ENCODE measurements at regions not wholly inside any gene's neighbourhood (a gene's known extent, or its start where the extent isn't known, plus 50 kb on each side); places are given as distances from the start of the nearest gene placed in this dataset.
"Not testable (repeated sequence)": the region's sequence is repeated elsewhere in the genome, so short reads cannot be mapped to it uniquely, and the experiment has no call there.

DNA sequence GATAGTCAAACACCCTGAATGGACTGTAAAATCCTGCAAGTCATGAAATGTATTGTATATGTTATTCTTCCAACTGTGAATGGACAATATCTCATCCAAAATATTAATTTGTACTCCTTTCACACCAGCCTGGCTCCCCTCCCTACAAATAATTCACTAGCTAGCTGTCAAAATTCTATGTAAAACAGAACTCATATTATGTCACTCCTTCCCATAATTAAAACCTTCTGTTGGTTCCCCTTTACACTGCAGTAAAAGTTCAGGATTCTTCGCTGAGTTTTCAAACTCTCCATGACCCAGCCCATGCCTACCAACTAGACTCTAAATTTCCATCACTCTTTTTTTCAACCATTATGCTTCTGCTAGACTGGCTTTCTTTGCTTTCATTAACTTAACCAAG, 857.1 kb downstream of the TAF11L14 start:
- no peak for DNase-seq

- no peak for DNase-seq
Observed at GRCh38 chr5:18495157-18495556, 860.9 kb downstream of the TAF11L14 start.

- no peak for DNase-seq
Observed at GRCh38 chr5:18496041-18496440, 861.8 kb downstream of the TAF11L14 start.

DNA sequence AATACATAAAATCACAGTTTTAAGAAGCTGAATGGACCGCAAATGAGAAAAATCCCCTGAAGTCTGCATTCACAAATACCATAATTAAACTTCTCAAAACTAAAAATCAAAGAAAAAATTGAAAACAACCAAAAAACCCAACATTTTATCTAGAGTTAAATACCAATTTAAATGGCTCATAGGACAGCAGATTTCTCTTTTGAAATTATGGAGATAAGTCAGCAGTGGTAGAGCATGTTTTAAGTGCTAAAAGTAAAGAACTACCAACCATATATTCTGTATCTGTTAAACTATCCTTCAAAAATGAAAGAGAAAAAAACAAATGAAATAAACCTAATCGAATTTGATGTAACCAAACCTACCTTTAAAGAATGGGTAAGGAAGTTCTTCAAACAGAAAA, 862.8 kb downstream of the TAF11L14 start:
- DNase-seq, result no peak

DNA sequence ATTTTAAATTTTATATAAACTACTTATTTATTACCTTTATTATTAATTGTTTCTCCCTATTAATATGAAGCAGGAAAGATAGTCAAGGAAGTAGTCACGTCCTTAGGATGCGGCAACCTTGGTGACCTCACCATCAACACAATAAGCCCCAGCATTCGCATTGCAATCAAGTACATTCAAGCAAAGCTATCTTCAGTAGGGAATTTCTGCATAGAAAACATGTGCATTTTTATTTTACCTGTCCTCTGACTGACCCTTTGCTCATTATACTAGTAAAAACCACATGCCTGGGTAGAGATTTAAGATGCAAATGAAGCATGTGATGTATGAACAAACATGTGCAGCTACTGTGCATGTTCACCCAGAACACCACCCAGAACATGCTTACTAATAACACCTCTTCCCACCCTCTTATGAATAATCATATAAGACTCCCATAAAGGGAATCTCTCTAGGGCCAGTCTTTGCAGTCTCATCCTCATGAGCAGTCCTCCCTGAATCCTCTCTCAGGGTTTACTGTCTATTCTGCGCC, 869.6 kb downstream of the TAF11L14 start:
- no peak for DNase-seq

DNA sequence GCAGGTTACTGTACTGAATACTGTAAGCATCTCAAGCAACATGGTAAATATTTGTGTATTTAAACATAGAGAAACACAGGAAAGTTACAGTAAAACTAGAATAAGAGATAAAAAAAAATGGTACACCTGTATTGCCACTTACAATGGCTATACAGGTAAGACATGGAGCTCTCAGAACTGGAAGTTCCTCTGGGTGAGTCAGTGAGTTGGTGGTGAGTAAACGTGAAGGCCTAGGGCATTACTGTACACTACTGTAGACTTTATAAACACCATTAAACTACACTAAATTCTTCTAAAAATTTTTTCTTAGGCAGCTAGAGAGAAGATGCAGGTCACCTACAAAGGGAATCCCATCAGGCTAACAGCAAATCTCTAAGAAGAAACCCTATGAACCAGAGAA, 872.9 kb downstream of the TAF11L14 start:
- no peak for DNase-seq

DNA sequence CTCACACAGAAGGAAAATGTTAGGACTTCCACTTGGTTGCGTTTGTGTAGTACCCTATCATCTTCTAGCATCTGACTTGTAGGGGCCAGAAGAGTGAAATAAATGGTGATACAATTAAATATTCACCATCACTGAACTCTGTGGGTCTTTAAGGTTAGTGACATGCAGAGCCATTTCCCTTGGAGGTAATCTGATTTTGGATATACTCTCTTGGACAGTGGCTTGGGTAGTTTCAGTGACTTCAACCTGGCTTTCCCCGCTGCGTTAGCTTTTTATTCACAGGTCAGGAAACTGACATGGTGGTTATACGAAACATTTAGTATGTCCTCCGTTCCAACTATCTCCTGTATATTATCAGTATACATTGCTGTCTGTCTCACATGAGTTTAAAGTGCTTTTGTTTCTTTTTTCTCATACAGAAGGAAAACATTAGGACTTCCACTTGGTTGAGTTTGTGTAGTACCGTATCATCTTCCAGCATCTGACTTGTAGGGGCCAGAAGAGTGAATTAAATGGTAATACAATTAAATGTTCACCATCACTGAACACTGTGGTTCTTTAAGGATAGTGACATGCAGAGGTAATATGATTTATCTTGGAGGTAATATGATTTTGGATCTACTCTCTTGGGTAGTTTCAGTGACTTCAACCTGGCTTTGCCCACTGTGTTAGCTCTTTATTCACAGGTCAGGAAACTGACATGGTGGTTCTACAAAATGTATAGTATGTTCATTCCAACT, 883.6 kb downstream of the TAF11L14 start:
- DNase-seq, result no peak

DNA sequence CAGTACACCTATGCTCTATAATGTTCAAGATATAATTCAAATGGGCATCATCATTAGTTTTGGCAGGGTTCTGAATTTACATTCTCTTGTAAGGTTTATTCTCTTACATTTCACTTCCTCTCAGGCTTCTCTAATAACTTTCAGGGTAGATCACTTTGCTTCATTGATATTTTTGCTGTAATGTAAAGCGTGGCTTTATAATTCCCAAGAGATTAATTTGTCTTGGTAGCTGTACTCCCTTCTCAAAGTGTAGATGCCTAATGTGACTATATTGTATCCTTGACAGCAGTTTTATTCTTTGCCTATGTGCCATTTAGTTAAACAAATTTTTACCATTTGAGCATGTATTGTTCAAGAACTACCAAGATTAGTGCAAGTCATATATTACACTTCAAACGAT, 889.1 kb downstream of the TAF11L14 start:
- no peak for DNase-seq

GRCh38 chr5:18526792-18527405, 892.6 kb downstream of the TAF11L14 start:
- no peak for DNase-seq

DNA sequence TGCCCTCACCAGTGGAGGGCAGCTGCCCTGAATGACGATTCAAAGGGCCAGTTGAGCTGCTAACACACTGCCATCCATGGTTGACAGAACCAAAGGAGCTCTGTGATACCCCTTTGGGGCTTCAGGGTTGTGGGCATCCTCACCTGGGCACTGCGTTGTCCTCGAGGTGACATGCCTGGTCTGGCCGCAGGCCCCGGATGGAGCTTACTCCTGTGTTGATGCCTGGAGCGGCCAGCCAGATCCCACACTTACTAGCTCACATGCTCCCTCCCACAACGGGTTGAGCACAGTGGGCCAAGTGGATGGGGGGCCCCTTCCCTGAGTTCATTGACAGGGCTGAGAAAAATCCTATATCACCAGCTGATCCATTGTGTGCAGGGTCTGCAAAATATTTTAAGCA, 898.9 kb downstream of the TAF11L14 start:
- no peak for DNase-seq

DNA sequence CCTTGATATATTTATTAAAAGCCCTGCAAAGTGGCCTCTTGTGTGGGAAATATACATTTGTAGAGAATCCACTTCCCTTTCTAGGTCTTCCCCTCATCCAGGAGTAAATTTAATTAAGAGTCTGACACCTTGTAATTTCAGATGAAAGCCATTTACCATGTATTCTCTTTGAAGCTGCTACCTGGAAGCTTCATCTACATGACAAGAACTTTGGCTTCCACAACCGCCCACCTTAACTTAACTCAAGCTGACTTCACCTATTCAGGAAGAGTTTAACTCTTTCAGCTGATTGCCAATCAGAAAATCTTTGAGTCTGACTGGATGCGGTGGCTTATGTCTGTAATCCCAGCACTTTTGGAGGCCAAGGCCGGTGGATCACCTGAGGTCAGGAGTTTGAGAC, 899.9 kb downstream of the TAF11L14 start:
- no peak for DNase-seq

DNA sequence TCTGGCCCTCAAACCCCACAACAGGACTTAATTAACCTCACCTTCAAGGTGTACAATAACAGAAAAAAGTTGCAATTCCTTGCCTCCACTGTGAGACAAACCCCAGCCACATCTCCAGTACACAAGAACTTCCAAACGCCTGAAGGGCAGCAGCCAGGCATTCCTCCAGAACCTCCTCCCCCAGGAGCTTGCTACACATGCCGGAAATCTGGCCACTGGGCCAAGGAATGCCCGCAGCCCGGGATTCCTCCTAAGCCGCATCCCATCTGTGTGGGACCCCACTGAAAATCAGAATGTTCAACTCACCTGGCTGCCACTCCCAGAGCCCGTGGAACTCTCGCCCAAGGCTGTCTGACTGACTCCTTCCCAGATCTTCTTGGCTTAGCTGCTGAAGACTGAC, 901.5 kb downstream of the TAF11L14 start:
- DNase-seq, result not testable (repeated sequence)

- DNase-seq, result no peak
Observed at GRCh38 chr5:18544421-18544820, 910.2 kb downstream of the TAF11L14 start.

DNA sequence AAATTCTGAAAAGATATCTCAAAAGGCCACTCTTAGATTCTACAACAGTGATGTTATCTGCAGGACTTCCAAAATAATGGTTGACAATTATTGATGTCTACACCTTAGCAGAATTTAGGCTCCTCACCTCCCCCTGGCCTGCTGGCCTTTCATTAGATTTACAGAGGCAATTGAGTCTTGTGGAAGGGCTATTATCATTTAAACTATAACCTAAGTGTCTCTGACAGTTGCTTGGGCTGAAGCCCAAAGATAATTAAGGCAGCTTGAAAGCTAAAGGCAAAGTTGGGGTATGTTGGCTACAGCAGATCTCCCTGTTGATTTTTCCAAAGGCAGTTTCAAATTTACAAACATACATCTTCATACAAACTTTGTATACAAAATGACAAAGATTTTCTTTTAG, 912.3 kb downstream of the TAF11L14 start:
- no peak for DNase-seq

- DNase-seq, result no peak
Observed at GRCh38 chr5:18551716-18552115, 917.5 kb downstream of the TAF11L14 start.

- no peak for DNase-seq
Observed at GRCh38 chr5:18553269-18553668, 919.0 kb downstream of the TAF11L14 start.

- DNase-seq, result no peak
Observed at GRCh38 chr5:18560602-18561001, 926.3 kb downstream of the TAF11L14 start.

- DNase-seq, result no peak
Observed at GRCh38 chr5:18563853-18564252, 929.6 kb downstream of the TAF11L14 start.

GRCh38 chr5:18566671-18567070, 932.4 kb downstream of the TAF11L14 start:
- DNase-seq, result no peak

DNA sequence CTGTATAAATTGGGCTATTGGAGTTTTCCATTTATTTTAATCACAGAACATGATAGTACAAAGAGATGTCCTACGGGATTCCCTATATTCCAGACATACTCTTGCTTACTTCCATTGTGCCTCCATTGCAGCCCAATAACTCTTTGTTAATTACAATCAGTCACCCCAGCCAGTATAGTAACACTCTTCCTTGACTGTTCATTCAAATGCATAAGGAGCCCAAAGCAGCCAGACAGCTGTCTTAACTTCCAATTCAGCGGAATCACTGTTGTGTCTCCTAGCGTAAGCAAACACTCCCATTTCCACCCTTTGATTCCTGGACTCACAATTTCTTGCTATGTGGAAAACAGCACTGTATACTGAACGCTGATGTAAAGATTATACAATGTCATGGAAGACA, 942.3 kb downstream of the TAF11L14 start:
- no peak for DNase-seq

- DNase-seq, result no peak
Observed at GRCh38 chr5:18601185-18601584, 966.9 kb downstream of the TAF11L14 start.

DNA sequence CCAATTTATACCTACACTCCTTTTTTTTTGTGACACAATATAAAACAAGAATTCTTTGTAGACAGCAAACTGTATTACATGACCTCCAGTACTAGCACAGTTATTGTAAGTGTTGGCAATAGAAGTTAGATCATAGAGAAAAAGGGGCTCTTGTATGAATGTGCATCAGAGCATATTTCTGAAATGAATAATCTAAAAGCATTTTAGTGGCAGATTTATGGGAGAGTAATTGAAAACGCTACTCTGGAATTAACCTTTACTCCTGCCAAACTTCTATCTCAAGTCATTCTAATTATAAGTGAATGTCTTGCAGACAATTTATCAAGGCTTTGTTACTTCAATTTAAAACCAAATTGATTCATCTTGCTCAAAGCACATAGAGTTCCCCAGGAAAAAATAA, 968.1 kb downstream of the TAF11L14 start:
- DNase-seq, result no peak

DNA sequence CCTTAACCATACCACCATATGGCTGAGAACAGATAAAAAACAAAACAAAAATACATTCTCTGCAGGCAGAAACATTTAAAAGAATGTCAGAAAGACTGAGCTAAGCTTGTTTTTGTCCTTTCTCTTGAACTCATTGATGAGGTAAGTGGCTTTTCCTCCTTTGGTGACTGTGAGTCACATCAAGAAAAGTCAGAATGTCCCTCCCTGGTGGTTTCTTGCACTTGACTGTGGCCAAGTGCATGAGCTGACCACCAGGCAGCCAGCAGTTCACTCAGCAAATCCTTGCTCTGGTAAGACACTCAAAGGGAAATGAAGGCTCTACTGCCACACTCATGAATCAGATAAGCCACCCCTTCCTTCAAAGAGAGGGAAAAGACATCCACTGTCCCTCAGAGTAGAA, 970.9 kb downstream of the TAF11L14 start:
- no peak for DNase-seq

- no peak for DNase-seq
Observed at GRCh38 chr5:18607570-18607969, 973.3 kb downstream of the TAF11L14 start.

- not testable (repeated sequence) for DNase-seq
Observed at GRCh38 chr5:18617191-18617590, 982.9 kb downstream of the TAF11L14 start.

Measured in activated naive CD4-positive, alpha-beta T cell treated with anti-CD3 and anti-CD28 coated beads, Interleukin-2, amount 50 U/mL, for 16 hours (primary cell).